HG02852 (cell line): ENCODE measurements at regions not wholly inside any gene's neighbourhood (a gene's known extent, or its start where the extent isn't known, plus 50 kb on each side); places are given as distances from the start of the nearest gene placed in this dataset.

Experiments
- ATAC-seq: cut with Tn5 transposase; IDR thresholded peaks from one replicate; pipeline ENCODE4 v1.9.1; 2021; ENCODE audit warnings: mild to moderate bottlenecking, moderate library complexity; ENCODE audit not compliant: unreplicated experiment

- ATAC-seq = no peak
Observed at GRCh38 chr10:78383378-78384048, 349.9 kb downstream of the RPS24 start.

GRCh38 chr10:78384049-78384431 lies 350.4 kb downstream of the RPS24 start:
- ATAC-seq = no peak

GRCh38 chr10:78385599-78385998 lies 351.9 kb downstream of the RPS24 start:
- no peak for ATAC-seq

- ATAC-seq = no peak
Observed at GRCh38 chr10:78386509-78386908, 352.8 kb downstream of the RPS24 start.

- ATAC-seq = no peak
Observed at GRCh38 chr10:78388331-78389050, 354.8 kb downstream of the RPS24 start.

- no peak for ATAC-seq
Observed at GRCh38 chr10:78389419-78389818, 355.8 kb downstream of the RPS24 start.

- ATAC-seq = no peak
Observed at GRCh38 chr10:78390051-78390450, 356.4 kb downstream of the RPS24 start.

GRCh38 chr10:78390817-78391216 lies 357.2 kb downstream of the RPS24 start:
- no peak for ATAC-seq

GRCh38 chr10:78391585-78391984 lies 357.9 kb downstream of the RPS24 start:
- no peak for ATAC-seq

GRCh38 chr10:78392197-78392596 lies 358.5 kb downstream of the RPS24 start:
- ATAC-seq = no peak

GRCh38 chr10:78393094-78393493 lies 359.4 kb downstream of the RPS24 start:
- ATAC-seq = no peak

GRCh38 chr10:78394047-78394446 lies 360.4 kb downstream of the RPS24 start:
- ATAC-seq = no peak

- ATAC-seq = no peak
Observed at GRCh38 chr10:78395162-78395561, 361.5 kb downstream of the RPS24 start.

GRCh38 chr10:78396754-78397153 lies 363.1 kb downstream of the RPS24 start:
- no peak for ATAC-seq

- no peak for ATAC-seq
Observed at GRCh38 chr10:78397786-78398185, 364.1 kb downstream of the RPS24 start.

- ATAC-seq = no peak
Observed at GRCh38 chr10:78398382-78398781, 364.7 kb downstream of the RPS24 start.

- no peak for ATAC-seq
Observed at GRCh38 chr10:78401624-78402367, 368.1 kb downstream of the RPS24 start.

- no peak for ATAC-seq
Observed at GRCh38 chr10:78402591-78402990, 368.9 kb downstream of the RPS24 start.

- ATAC-seq = no peak
Observed at GRCh38 chr10:78403781-78404180, 370.1 kb downstream of the RPS24 start.

GRCh38 chr10:78404296-78404695 lies 370.6 kb downstream of the RPS24 start:
- ATAC-seq = no peak

- no peak for ATAC-seq
Observed at GRCh38 chr10:78405231-78405630, 371.6 kb downstream of the RPS24 start.

GRCh38 chr10:78405736-78406135 lies 372.1 kb downstream of the RPS24 start:
- no peak for ATAC-seq
